ENCODE measurements at regions not wholly inside any gene's neighbourhood (a gene's known extent, or its start where the extent isn't known, plus 50 kb on each side); places are given as distances from the start of the nearest gene placed in this dataset.
A peak's percentile ranks its signal among the peaks of the same experiment; 100 is the strongest.

DNA sequence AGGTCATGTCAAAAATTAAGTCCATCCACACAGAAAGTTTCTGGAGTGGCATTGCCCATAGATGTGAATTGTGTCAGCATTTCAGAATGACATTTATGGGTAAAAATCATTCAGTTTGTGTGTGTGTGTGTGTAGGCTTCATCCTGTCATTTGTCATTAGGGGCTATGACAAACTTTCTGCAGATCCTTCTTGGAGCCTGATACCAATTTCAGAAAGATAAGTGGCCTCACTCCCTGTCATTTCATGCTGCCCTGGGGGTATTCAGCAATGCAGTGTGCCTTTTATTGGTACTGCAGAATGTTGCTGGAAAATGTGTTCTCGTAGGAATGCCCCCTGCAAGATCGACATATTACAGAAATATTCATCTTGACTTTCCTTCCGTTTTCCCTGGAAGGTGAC, 659.7 kb downstream of the NLGN4X start:
- Histone ChIP-seq H3K27ac (ENCODE audit: low read depth in 2 of 2, low read length in 2 of 2) (no peak overlapping the region), H3K27me3 (ENCODE audit: control insufficient read depth, insufficient read depth, low read length) (no peaks in the 10 kb centered on the region), H3K9ac (ENCODE audit: low read length in 3 of 3) (no peak overlapping the region), H3K4me3 (ENCODE audit: low read length in 3 of 3) (no peak overlapping the region), H3K4me1 (ENCODE audit: control insufficient read depth in 2 of 3, insufficient read depth in 2 of 3, low read depth in 1 of 3, low read length in 3 of 3) (no peaks in the 10 kb centered on the region), H3K9me3 (ENCODE audit: control insufficient read depth in 2 of 3, insufficient read depth in 1 of 3, low read length in 3 of 3) (no peaks in the 10 kb centered on the region), H3K36me3 (ENCODE audit: control insufficient read depth in 2 of 3, insufficient read depth in 3 of 3, low read length in 3 of 3) (no peaks in the 10 kb centered on the region)
- DNase-seq (no peak), FAIRE-seq (no peak)
- TF ChIP-seq, protein P1, sequence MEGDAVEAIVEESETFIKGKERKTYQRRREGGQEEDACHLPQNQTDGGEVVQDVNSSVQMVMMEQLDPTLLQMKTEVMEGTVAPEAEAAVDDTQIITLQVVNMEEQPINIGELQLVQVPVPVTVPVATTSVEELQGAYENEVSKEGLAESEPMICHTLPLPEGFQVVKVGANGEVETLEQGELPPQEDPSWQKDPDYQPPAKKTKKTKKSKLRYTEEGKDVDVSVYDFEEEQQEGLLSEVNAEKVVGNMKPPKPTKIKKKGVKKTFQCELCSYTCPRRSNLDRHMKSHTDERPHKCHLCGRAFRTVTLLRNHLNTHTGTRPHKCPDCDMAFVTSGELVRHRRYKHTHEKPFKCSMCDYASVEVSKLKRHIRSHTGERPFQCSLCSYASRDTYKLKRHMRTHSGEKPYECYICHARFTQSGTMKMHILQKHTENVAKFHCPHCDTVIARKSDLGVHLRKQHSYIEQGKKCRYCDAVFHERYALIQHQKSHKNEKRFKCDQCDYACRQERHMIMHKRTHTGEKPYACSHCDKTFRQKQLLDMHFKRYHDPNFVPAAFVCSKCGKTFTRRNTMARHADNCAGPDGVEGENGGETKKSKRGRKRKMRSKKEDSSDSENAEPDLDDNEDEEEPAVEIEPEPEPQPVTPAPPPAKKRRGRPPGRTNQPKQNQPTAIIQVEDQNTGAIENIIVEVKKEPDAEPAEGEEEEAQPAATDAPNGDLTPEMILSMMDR (IDR thresholded peaks at IDR 0.05; ENCODE audit: borderline replicate concordance, extremely low read depth, insufficient read depth): no peak
- intact Hi-C loops (cut with DNase I): no loop called here

DNA sequence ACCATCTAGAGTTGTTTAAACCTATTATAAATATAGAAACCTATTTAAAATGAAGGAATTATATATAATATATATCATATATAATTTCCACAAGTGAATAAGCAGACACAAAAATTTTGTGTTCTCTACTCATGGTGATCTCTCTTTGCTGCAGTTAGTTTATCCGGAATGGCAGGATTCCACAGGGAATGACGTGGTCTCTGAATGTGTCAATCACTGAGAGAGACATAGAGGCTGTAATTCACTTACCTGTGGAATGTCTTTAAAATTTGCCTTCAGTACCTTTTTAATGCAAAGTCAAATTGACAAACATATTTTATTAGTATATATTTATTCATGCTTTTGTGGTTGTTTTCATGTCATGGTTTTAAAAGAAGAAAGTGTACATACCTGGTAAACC, 669.3 kb downstream of the NLGN4X start:
- Histone ChIP-seq H3K4me1 (ENCODE audit: control insufficient read depth in 2 of 3, insufficient read depth in 2 of 3, low read depth in 1 of 3, low read length in 3 of 3) (no peaks in the 10 kb centered on the region), H3K9me3 (ENCODE audit: control insufficient read depth in 2 of 3, insufficient read depth in 1 of 3, low read length in 3 of 3) (peaks cover 0 to 2% (median 0%) of the 10 kb centered on the region in 3 donors), H3K4me3 (ENCODE audit: low read length in 3 of 3) (no peak overlapping the region), H3K27ac (ENCODE audit: low read depth in 2 of 2, low read length in 2 of 2) (no peak overlapping the region), H3K27me3 (ENCODE audit: control insufficient read depth, insufficient read depth, low read length) (no peaks in the 10 kb centered on the region), H3K36me3 (ENCODE audit: control insufficient read depth in 2 of 3, insufficient read depth in 3 of 3, low read length in 3 of 3) (no peaks in the 10 kb centered on the region), H3K9ac (ENCODE audit: low read length in 3 of 3) (no peak overlapping the region)
- TF ChIP-seq, protein P1 (IDR thresholded peaks at IDR 0.05; ENCODE audit: borderline replicate concordance, extremely low read depth, insufficient read depth): no peak
- FAIRE-seq (peak; percentile 73), DNase-seq (no peak)
- intact Hi-C loops (cut with DNase I): no loop called here

DNA sequence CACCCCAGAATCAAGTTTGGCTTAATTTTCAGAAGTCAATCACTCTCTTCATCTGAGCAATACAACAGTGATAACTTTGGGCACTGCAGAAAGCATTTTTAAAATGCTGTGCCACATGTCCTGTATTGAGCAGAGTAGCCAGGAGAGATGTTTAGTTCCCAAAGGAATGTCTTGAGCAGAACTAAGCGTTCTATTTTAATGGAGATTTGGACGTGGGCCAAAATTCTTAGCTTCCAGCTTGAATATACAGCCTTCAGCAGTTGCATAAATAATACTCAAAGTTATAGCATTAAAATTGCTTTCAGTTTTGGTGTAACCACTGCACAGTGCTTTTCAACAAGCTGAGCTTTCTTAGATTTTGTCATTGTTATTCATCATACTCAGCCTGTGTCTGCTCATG, 679.2 kb downstream of the NLGN4X start:
- H3K9me3 ChIP-seq (ENCODE audit: control insufficient read depth in 2 of 3, insufficient read depth in 1 of 3, low read length in 3 of 3): no peaks in the 10 kb centered on the region
- FAIRE-seq: no peak
- TF ChIP-seq, protein P1 (IDR thresholded peaks at IDR 0.05; ENCODE audit: borderline replicate concordance, extremely low read depth, insufficient read depth): no peak
- H3K27ac ChIP-seq (ENCODE audit: low read depth in 2 of 2, low read length in 2 of 2): no peak overlapping the region
- H3K36me3 ChIP-seq (ENCODE audit: control insufficient read depth in 2 of 3, insufficient read depth in 3 of 3, low read length in 3 of 3): no peaks in the 10 kb centered on the region
- peak in 2 of 5 donors; percentile 24 to 57 for DNase-seq
- intact Hi-C loops (cut with DNase I): no loop called here
- H3K27me3 ChIP-seq (ENCODE audit: control insufficient read depth, insufficient read depth, low read length): no peaks in the 10 kb centered on the region
- H3K9ac ChIP-seq (ENCODE audit: low read length in 3 of 3): no peak overlapping the region
- H3K4me3 ChIP-seq (ENCODE audit: low read length in 3 of 3): no peak overlapping the region
- no peaks in the 10 kb centered on the region for H3K4me1 ChIP-seq (ENCODE audit: control insufficient read depth in 2 of 3, insufficient read depth in 2 of 3, low read depth in 1 of 3, low read length in 3 of 3)

DNA sequence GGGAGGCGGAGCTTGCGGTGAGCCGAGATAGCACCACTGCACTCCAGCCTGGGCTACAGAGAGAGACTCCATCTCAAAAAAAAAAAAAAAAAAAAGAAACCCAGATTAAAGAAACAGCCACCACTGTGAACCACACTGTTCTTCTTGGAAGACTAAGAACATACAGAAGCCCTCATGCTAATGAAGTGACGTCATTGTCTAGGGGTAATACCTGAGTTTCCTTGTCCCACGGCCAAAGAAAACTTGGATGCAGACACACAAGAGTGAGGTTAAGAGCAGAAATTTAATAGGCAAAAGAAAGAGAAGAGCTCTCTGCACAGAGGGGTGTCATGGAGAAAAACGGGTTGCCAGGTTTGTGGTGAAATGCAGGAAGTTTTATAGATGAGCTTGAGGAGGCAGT, 691.6 kb downstream of the NLGN4X start:
- DNase-seq (no peak), FAIRE-seq (no peak)
- Histone ChIP-seq H3K9me3 (ENCODE audit: control insufficient read depth in 2 of 3, insufficient read depth in 1 of 3, low read length in 3 of 3) (no peaks in the 10 kb centered on the region), H3K9ac (ENCODE audit: low read length in 3 of 3) (no peak overlapping the region), H3K4me1 (ENCODE audit: control insufficient read depth in 2 of 3, insufficient read depth in 2 of 3, low read depth in 1 of 3, low read length in 3 of 3) (no peaks in the 10 kb centered on the region), H3K4me3 (ENCODE audit: low read length in 3 of 3) (no peak overlapping the region), H3K27me3 (ENCODE audit: control insufficient read depth, insufficient read depth, low read length) (no peaks in the 10 kb centered on the region), H3K27ac (ENCODE audit: low read depth in 2 of 2, low read length in 2 of 2) (no peak overlapping the region), H3K36me3 (ENCODE audit: control insufficient read depth in 2 of 3, insufficient read depth in 3 of 3, low read length in 3 of 3) (no peaks in the 10 kb centered on the region)
- intact Hi-C loops (cut with DNase I): no loop called here
- TF ChIP-seq, protein P1 (IDR thresholded peaks at IDR 0.05; ENCODE audit: borderline replicate concordance, extremely low read depth, insufficient read depth): no peak
